GM18526 (cell line): ENCODE measurements at regions not wholly inside any gene's neighbourhood (a gene's known extent, or its start where the extent isn't known, plus 50 kb on each side); places are given as distances from the start of the nearest gene placed in this dataset.

Source experiments
- POLR2A ChIP-seq: IDR thresholded peaks from 3 replicates; pipeline ENCODE4 v1.6.1; 2011; ENCODE audit not compliant: insufficient read length; ENCODE audit errors: extremely low read depth

- no peak for TF ChIP-seq POLR2A
Measured at GRCh38 chr9:90504486-90504885, 138.1 kb downstream of the DIRAS2 start.

DNA sequence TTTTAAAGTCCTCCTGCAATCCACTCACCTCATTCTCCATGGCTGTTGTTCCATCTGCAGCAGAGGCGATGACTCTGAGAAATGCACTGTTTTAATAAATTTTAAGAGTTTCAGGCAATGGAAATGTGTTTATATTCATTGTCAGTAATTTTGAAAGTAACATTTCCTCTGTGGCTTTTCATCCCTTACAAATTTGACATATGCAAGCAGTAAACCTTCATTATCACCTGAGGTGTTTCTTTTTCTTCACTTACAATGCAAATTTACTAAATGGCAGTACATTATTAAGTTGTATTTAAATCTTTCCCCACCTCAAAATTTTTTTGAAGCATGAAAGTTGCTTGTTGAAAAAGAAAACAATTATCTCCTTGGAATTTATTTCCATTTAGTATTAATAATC, 136.9 kb downstream of the DIRAS2 start:
- no peak for TF ChIP-seq POLR2A

DNA sequence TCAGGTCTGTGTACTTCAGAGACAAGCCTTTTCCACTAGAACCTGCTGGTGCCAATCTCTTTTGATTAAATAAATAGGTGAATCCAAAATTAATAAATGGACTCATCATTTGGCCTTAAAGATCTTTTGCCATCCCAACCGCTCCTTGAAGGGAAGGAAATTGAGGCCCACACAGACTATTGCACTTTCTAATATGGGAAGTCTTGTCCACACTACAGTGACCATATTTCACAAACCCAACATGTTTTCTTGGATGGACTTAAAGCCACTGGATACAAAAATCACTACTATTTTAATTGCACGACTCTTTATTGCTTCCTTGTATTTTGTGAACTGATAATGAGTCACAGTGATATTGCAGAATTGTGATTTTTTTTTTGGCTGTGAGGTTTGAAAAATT, 135.0 kb downstream of the DIRAS2 start:
- TF ChIP-seq POLR2A, result no peak

DNA sequence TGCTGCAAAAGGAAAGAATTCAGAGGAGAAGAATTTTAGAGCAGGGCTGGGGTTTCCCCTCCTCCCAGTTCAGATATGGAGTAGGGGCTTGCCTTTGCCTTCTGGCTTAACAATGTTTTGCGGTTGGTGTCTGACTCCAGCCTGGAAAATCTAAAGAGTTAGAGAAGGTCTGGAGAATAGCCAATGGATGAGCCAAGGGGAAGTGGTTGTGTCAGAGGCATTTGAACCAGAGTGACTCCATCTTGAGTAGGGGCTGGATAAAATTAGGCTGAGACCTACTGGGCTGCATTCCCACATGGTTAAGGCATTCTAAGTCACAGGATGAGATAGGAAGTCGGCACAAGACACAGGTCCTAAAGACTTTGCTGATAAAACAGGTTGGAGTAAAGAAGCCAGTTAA, 133.7 kb downstream of the DIRAS2 start:
- TF ChIP-seq POLR2A, result no peak

GRCh38 chr9:90511711-90512110, 130.9 kb downstream of the DIRAS2 start:
- no peak for TF ChIP-seq POLR2A

GRCh38 chr9:90514877-90515276, 127.7 kb downstream of the DIRAS2 start:
- TF ChIP-seq POLR2A, result no peak

DNA sequence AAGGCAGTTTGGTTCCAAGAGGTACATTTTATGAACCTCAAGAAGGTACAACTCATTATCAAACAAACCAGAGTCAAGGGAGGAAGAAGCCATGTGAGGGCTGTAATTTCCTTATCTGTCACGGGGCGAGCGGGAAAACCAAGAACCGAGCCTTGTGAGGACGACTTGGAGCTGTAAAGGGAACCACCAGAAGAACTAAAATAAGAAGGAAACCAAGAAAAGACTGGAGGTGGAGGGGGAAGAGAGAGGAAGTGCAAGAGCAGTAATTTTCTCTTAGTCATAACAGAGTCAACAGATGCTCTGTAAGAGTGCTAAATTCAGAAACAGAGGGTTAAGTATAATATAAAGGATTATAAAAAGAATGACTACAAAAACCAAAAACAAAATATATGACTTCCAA, 127.1 kb downstream of the DIRAS2 start:
- TF ChIP-seq POLR2A, result no peak

GRCh38 chr9:90517103-90517502, 125.5 kb downstream of the DIRAS2 start:
- TF ChIP-seq POLR2A, result no peak

GRCh38 chr9:90521811-90522570, 120.6 kb downstream of the DIRAS2 start:
- no peak for TF ChIP-seq POLR2A

DNA sequence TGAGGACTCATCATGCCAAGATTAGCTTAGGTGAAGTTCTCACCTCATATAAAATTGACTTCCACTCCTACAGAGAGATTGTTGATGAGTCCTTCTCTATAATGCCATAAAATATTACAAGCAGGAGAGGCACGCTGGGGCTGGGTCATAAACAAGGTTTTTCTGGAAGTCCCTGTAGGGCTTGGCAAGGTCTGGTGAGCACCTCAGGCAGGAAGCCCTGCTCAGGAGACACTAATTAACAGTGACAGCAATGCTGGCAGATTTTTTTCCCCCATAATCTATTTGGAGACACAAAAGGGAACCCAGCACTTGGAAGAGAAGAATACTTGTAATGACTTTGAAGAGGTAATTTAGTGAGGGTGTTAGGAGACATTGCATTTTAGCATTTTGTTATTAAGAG, 118.7 kb downstream of the DIRAS2 start:
- TF ChIP-seq POLR2A, result no peak

DNA sequence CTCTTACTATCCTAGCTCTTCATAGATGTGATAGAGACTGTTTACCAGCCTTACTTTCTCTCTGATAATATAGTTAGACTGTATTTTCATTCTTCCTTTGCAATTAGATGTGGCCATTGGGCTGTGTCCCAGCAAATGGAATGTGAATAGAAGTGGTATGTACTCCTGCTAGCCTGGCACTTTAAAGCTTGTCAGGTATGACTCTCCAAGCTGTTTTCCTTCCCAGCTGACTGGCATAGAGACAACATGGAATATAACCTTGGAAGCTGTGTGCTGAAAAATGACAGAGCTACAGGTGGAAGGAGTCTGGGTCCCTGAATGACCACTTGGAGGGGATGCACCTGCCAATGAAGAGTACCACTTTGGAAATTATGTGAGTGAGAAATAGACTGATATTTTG, 116.2 kb downstream of the DIRAS2 start:
- no peak for TF ChIP-seq POLR2A

- no peak for TF ChIP-seq POLR2A
Measured at GRCh38 chr9:90538566-90538965, 104.1 kb downstream of the DIRAS2 start.

GRCh38 chr9:90539286-90539685, 103.3 kb downstream of the DIRAS2 start:
- no peak for TF ChIP-seq POLR2A

GRCh38 chr9:90540734-90541133, 101.9 kb downstream of the DIRAS2 start:
- no peak for TF ChIP-seq POLR2A

- no peak for TF ChIP-seq POLR2A
Measured at GRCh38 chr9:90544488-90544887, 98.1 kb downstream of the DIRAS2 start.

- no peak for TF ChIP-seq POLR2A
Measured at GRCh38 chr9:90546200-90546599, 96.4 kb downstream of the DIRAS2 start.

DNA sequence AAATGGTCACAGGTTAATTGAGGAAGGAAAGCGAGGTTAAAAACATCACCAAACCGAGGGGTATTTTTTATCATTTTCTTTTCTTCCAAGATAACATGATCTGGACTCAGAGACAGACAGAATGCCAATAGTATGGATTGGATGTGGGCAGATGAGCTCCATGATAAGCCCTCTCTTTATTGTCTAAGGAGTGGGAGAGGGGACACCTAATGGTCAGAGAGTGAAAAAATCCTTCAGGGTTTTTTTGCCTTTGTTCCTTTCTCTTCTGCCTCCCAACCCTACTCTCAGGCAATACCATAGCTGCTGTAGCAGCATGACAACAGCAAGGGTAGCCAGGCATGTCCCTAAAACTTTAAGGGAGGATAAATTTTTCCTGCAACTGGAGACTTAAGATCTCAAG, 94.7 kb downstream of the DIRAS2 start:
- TF ChIP-seq POLR2A, result no peak
